GM21381 (cell line): ENCODE measurements at regions not wholly inside any gene's neighbourhood (a gene's known extent, or its start where the extent isn't known, plus 50 kb on each side); places are given as distances from the start of the nearest gene placed in this dataset.
A peak's percentile ranks its signal among the peaks of the same experiment; 100 is the strongest.

Experiments
- ATAC-seq: cut with Tn5 transposase; IDR thresholded peaks from one replicate; pipeline ENCODE4 v1.9.1; 2021; ENCODE audit warnings: mild to moderate bottlenecking, moderate library complexity; ENCODE audit not compliant: unreplicated experiment

GRCh38 chr12:45622210-45622937, 107.1 kb upstream of the ARID2 start:
- ATAC-seq, result no peak

- ATAC-seq, result no peak
These were observed 106.3 kb upstream of the ARID2 start for GRCh38 chr12:45623221-45623620.

- no peak for ATAC-seq
These were observed 105.6 kb upstream of the ARID2 start for GRCh38 chr12:45623940-45624339.

GRCh38 chr12:45626965-45627364, 102.5 kb upstream of the ARID2 start:
- no peak for ATAC-seq

- ATAC-seq, result no peak
These were observed 102.0 kb upstream of the ARID2 start for GRCh38 chr12:45627407-45628069.

- no peak for ATAC-seq
These were observed 100.2 kb upstream of the ARID2 start for GRCh38 chr12:45629292-45629691.

GRCh38 chr12:45633733-45634132, 95.8 kb upstream of the ARID2 start:
- ATAC-seq, result no peak

GRCh38 chr12:45634273-45634917, 95.1 kb upstream of the ARID2 start:
- no peak for ATAC-seq

- ATAC-seq, result no peak
These were observed 92.3 kb upstream of the ARID2 start for GRCh38 chr12:45637242-45637641.

- ATAC-seq, result no peak
These were observed 91.8 kb upstream of the ARID2 start for GRCh38 chr12:45637706-45638105.

GRCh38 chr12:45638386-45638785, 91.1 kb upstream of the ARID2 start:
- ATAC-seq, result no peak

GRCh38 chr12:45644541-45644940, 85.0 kb upstream of the ARID2 start:
- no peak for ATAC-seq

GRCh38 chr12:45646851-45647581, 82.5 kb upstream of the ARID2 start:
- no peak for ATAC-seq

- no peak for ATAC-seq
These were observed 81.4 kb upstream of the ARID2 start for GRCh38 chr12:45648070-45648469.

- ATAC-seq, result no peak
These were observed 78.5 kb upstream of the ARID2 start for GRCh38 chr12:45651029-45651428.

GRCh38 chr12:45654002-45654665, 75.4 kb upstream of the ARID2 start:
- ATAC-seq, result no peak

GRCh38 chr12:45655186-45655585, 74.3 kb upstream of the ARID2 start:
- peak; percentile 89 for ATAC-seq

- no peak for ATAC-seq
These were observed 73.8 kb upstream of the ARID2 start for GRCh38 chr12:45655743-45656142.

- no peak for ATAC-seq
These were observed 71.5 kb upstream of the ARID2 start for GRCh38 chr12:45658020-45658419.

- ATAC-seq, result no peak
These were observed 69.2 kb upstream of the ARID2 start for GRCh38 chr12:45660330-45660729.

GRCh38 chr12:45663455-45663854, 66.1 kb upstream of the ARID2 start:
- no peak for ATAC-seq
